Panc1 (cell line): ENCODE measurements at regions not wholly inside any gene's neighbourhood (a gene's known extent, or its start where the extent isn't known, plus 50 kb on each side); places are given as distances from the start of the nearest gene placed in this dataset.

Experiments
- ATAC-seq: fragments of 200-7000 bp; cut with Tn5 transposase; 2 replicates; pipeline ENCODE4 v1.9.1; 2020; ENCODE audit warnings: mild to moderate bottlenecking, moderate library complexity
- BruUV-seq: library from RNA; stranded (reverse); fragments of 400-500 nt; replicated peaks from 2 replicates; lab custom pipeline; 2021; lab: Mats Ljungman, UMichigan
- CTCF ChIA-PET: fragments of 300-600 bp; sonication (Branson Sonifier 250); formaldehyde crosslinking; loops from one replicate; lab custom pipeline; 2022; ENCODE audit warnings: antibody characterized with exemption; lab: Charles Lee
- POLR2A ChIA-PET: fragments of 300-600 bp; sonication (Branson Sonifier 250); formaldehyde crosslinking; loops from one replicate; lab custom pipeline; 2022; ENCODE audit warnings: antibody characterized with exemption; lab: Charles Lee
- DNase-seq: peaks from one replicate; pipeline ENCODE4 v3.0.0-alpha.2; 2010; ENCODE audit warnings: low read depth, low spot score
- H3K27ac ChIP-seq: 2 replicates; pipeline ENCODE4 v1.5.1; 2011; ENCODE audit warnings: mild to moderate bottlenecking, low read length, inconsistent platforms
- H3K27me3 ChIP-seq: fragments of 200-500 bp; sonication (Bioruptor generic); 2 replicates; pipeline ENCODE4 v1.6.0; 2014; ENCODE audit warnings: low read length, inconsistent platforms; ENCODE audit not compliant: control insufficient read depth, insufficient read depth
- H3K36me3 ChIP-seq: fragments of 200-500 bp; sonication (Bioruptor generic); 2 replicates; pipeline ENCODE4 v1.5.1; 2014; ENCODE audit warnings: inconsistent platforms, mild to moderate bottlenecking, low read length, moderate library complexity; ENCODE audit not compliant: control insufficient read depth, insufficient read depth
- H3K4me1 ChIP-seq: 2 replicates; pipeline ENCODE4 v1.5.1; 2011; ENCODE audit warnings: inconsistent platforms, mild to moderate bottlenecking, low read length, moderate library complexity; ENCODE audit not compliant: control insufficient read depth, insufficient read depth
- H3K4me3 ChIP-seq, 2 experiments: 2 replicates each; pipeline ENCODE4 v1.5.1; 2011 to 2012; ENCODE audit warnings: low read depth in 2 of 2, low read length in 2 of 2, mild to moderate bottlenecking in 2 of 2, inconsistent platforms in 1 of 2, moderate library complexity in 1 of 2
- H3K9me3 ChIP-seq: fragments of 200-500 bp; sonication (Bioruptor generic); 2 replicates; pipeline ENCODE4 v1.5.1; 2014; ENCODE audit warnings: low read depth, mild to moderate bottlenecking, inconsistent platforms, low read length, moderate library complexity; ENCODE audit not compliant: control insufficient read depth, insufficient read depth
- POLR2AphosphoS5 ChIP-seq: IDR thresholded peaks from 2 replicates; pipeline ENCODE4 v1.6.1; 2012; ENCODE audit warnings: mild to moderate bottlenecking, low read depth, low read length, moderate library complexity
- SIN3A ChIP-seq: IDR thresholded peaks from 2 replicates; pipeline ENCODE4 v1.6.1; 2012; ENCODE audit warnings: low read depth, mild to moderate bottlenecking, low read length, moderate library complexity, borderline replicate concordance; ENCODE audit not compliant: insufficient read depth
- TCF7L2 ChIP-seq: IDR thresholded peaks from 2 replicates; pipeline ENCODE4 v1.6.1; 2011; ENCODE audit warnings: mild to moderate bottlenecking, low read depth, low read length, inconsistent platforms
- in situ Hi-C: cut with HindIII; loops from 2 replicates; pipeline ENCODE4 v1.10.0; 2016; ENCODE audit warnings: low sequenced_read_pairs, low pct_unique_long_range_greater_than_20kb
- intact Hi-C: fragments of 100-400 bp; cut with micrococcal nuclease; formaldehyde crosslinking; loops from one replicate; pipeline ENCODE4 v1.10.0; 2022; ENCODE audit not compliant: unreplicated experiment
- TF ChIP-seq, protein P1 (sequence below), 2 experiments: IDR thresholded peaks; 2 replicates each; pipeline ENCODE4 v1.6.1; 2011 to 2012; ENCODE audit warnings: low read depth in 2 of 2, control low read depth in 1 of 2, low read length in 1 of 2, mild to moderate bottlenecking in 1 of 2, moderate library complexity in 1 of 2; ENCODE audit not compliant: insufficient read depth in 1 of 2
- TF ChIP-seq, protein P2 (sequence below): fragments of 450-650 bp; IDR thresholded peaks from 2 replicates; pipeline ENCODE4 v1.5.1; 2017; ENCODE audit warnings: mild to moderate bottlenecking

DNA sequence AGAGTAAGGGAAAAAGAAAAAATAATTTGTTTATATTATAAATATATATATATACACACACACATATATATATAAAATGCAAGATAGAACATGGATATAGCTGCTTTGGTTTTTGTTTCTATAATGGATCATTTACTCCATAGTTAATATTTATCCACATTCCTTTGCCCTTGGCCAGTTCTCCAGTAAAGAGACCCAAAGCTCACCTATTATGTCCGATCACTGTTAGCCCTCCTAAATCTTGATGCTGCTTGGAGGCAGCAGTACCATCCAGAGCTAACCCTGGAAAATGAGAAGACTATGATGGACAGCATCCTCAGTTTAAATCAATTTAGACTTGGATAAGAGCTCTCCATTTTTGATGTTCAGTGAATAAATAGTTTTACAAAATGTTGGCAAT lies 407.7 kb downstream of the PLPP3 start:
- POLR2A ChIA-PET = no interaction called here
- Histone ChIP-seq H3K27me3 (no peaks in the 10 kb centered on the region), H3K36me3 (no peaks in the 10 kb centered on the region), H3K27ac (no peak overlapping the region), H3K4me1 (no peaks in the 10 kb centered on the region), H3K4me3 (no peak overlapping the region), H3K9me3 (no peaks in the 10 kb centered on the region)
- CTCF ChIA-PET = no interaction called here
- TF ChIP-seq, protein P1, sequence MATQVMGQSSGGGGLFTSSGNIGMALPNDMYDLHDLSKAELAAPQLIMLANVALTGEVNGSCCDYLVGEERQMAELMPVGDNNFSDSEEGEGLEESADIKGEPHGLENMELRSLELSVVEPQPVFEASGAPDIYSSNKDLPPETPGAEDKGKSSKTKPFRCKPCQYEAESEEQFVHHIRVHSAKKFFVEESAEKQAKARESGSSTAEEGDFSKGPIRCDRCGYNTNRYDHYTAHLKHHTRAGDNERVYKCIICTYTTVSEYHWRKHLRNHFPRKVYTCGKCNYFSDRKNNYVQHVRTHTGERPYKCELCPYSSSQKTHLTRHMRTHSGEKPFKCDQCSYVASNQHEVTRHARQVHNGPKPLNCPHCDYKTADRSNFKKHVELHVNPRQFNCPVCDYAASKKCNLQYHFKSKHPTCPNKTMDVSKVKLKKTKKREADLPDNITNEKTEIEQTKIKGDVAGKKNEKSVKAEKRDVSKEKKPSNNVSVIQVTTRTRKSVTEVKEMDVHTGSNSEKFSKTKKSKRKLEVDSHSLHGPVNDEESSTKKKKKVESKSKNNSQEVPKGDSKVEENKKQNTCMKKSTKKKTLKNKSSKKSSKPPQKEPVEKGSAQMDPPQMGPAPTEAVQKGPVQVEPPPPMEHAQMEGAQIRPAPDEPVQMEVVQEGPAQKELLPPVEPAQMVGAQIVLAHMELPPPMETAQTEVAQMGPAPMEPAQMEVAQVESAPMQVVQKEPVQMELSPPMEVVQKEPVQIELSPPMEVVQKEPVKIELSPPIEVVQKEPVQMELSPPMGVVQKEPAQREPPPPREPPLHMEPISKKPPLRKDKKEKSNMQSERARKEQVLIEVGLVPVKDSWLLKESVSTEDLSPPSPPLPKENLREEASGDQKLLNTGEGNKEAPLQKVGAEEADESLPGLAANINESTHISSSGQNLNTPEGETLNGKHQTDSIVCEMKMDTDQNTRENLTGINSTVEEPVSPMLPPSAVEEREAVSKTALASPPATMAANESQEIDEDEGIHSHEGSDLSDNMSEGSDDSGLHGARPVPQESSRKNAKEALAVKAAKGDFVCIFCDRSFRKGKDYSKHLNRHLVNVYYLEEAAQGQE (IDR thresholded peaks at IDR 0.05; ENCODE audit: insufficient read depth in 1 of 2, low read depth in 2 of 2, low read length in 1 of 2) = no peak
- TF ChIP-seq POLR2AphosphoS5 = no peak
- in situ Hi-C loops = no loop called here
- intact Hi-C loops = no loop called here
- no TSS peak for BruUV-seq
- ATAC-seq = no peak
- no peak for DNase-seq

DNA sequence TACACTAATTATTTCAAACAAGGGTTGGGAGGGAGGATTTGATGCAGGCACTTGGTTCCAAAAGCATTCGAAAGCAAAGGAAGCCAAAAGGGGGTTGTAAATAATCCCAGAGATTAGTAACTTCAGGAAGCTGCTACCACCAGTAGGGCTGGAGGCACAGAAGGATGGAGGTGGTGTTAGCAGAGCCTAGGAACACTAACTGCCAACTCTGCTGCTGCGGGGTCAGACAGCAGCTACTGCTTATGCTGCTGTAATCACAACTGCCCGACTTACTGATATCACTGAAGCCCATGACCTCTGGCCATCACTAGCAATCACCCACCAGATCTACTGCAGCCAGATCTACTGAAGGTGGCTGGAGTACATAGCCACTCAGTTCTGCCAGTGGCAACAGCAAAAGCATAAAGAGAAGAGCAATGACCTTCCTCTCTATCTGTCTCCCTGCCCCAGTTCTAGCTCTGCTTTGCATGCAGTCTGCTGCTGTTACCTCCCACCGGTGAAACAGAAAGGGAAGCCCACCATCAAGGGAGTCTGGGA lies 408.5 kb downstream of the PLPP3 start:
- Histone ChIP-seq H3K9me3 (no peaks in the 10 kb centered on the region), H3K27ac (no peak overlapping the region), H3K4me3 (no peak overlapping the region), H3K36me3 (no peaks in the 10 kb centered on the region), H3K4me1 (no peaks in the 10 kb centered on the region), H3K27me3 (no peaks in the 10 kb centered on the region)
- CTCF ChIA-PET = no interaction called here
- no peak for DNase-seq
- POLR2A ChIA-PET = no interaction called here
- no peak for ATAC-seq
- BruUV-seq = no TSS peak
- intact Hi-C loops (no loop called here), in situ Hi-C loops (no loop called here)
- no peak for TF ChIP-seq POLR2AphosphoS5
- TF ChIP-seq, protein P1 (IDR thresholded peaks at IDR 0.05; ENCODE audit: insufficient read depth in 1 of 2, low read depth in 2 of 2, low read length in 1 of 2) = no peak
- TF ChIP-seq, protein P2, sequence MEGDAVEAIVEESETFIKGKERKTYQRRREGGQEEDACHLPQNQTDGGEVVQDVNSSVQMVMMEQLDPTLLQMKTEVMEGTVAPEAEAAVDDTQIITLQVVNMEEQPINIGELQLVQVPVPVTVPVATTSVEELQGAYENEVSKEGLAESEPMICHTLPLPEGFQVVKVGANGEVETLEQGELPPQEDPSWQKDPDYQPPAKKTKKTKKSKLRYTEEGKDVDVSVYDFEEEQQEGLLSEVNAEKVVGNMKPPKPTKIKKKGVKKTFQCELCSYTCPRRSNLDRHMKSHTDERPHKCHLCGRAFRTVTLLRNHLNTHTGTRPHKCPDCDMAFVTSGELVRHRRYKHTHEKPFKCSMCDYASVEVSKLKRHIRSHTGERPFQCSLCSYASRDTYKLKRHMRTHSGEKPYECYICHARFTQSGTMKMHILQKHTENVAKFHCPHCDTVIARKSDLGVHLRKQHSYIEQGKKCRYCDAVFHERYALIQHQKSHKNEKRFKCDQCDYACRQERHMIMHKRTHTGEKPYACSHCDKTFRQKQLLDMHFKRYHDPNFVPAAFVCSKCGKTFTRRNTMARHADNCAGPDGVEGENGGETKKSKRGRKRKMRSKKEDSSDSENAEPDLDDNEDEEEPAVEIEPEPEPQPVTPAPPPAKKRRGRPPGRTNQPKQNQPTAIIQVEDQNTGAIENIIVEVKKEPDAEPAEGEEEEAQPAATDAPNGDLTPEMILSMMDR = no peak
- TF ChIP-seq SIN3A = no peak
- TF ChIP-seq TCF7L2 = no peak
